Hepatocyte (in vitro differentiated cells): ENCODE measurements at regions not wholly inside any gene's neighbourhood (a gene's known extent, or its start where the extent isn't known, plus 50 kb on each side); places are given as distances from the start of the nearest gene placed in this dataset.

Experiments used
- DNase-seq: peaks from one replicate; pipeline ENCODE4 v3.0.0-alpha.2; 2016; ENCODE audit warnings: low spot score
- H2AFZ ChIP-seq: fragments of 200-600 bp; sonication (generic); 2 replicates; pipeline ENCODE4 v1.6.0; 2016; ENCODE audit warnings: antibody characterized with exemption, mild to moderate bottlenecking
- H3K27ac ChIP-seq: fragments of 200-600 bp; sonication (generic); 2 replicates; pipeline ENCODE4 v1.5.1; 2016; ENCODE audit warnings: mild to moderate bottlenecking
- H3K27me3 ChIP-seq: fragments of 200-600 bp; sonication (generic); 2 replicates; pipeline ENCODE4 v1.6.1; 2016
- H3K36me3 ChIP-seq: fragments of 200-600 bp; sonication (generic); replicated peaks from 2 replicates; pipeline ENCODE4 v1.5.1; 2016; ENCODE audit warnings: low read depth; ENCODE audit not compliant: insufficient read depth
- H3K4me1 ChIP-seq: fragments of 200-600 bp; sonication (generic); 2 replicates; pipeline ENCODE4 v1.5.1; 2016; ENCODE audit warnings: mild to moderate bottlenecking, moderate library complexity; ENCODE audit not compliant: insufficient read depth
- H3K4me2 ChIP-seq: fragments of 200-600 bp; sonication (generic); 2 replicates; pipeline ENCODE4 v1.6.0; 2016
- H3K4me3 ChIP-seq: fragments of 200-600 bp; sonication (generic); 2 replicates; pipeline ENCODE4 v1.5.1; 2016; ENCODE audit warnings: mild to moderate bottlenecking
- H3K79me2 ChIP-seq: fragments of 200-600 bp; sonication (generic); 2 replicates; pipeline ENCODE4 v1.6.0; 2017; ENCODE audit warnings: mild to moderate bottlenecking
- H3K9me2 ChIP-seq: fragments of 200-600 bp; sonication (generic); replicated peaks from 2 replicates; pipeline ENCODE4 v1.6.0; 2017; ENCODE audit warnings: mild to moderate bottlenecking; ENCODE audit not compliant: insufficient read depth
- H3K9me3 ChIP-seq: fragments of 200-600 bp; sonication (generic); 2 replicates; pipeline ENCODE4 v1.5.1; 2016; ENCODE audit warnings: low read depth, mild to moderate bottlenecking
- H4K20me1 ChIP-seq: fragments of 200-600 bp; sonication (generic); 2 replicates; pipeline ENCODE4 v1.6.0; 2016; ENCODE audit warnings: mild to moderate bottlenecking; ENCODE audit not compliant: insufficient read depth, poor library complexity, severe bottlenecking
- CTCF ChIP-seq: fragments of 200-600 bp; sonication (generic); IDR thresholded peaks from 2 replicates; pipeline ENCODE4 v1.5.1; 2016; ENCODE audit warnings: antibody characterized with exemption, mild to moderate bottlenecking; ENCODE audit not compliant: poor library complexity
- EZH2 ChIP-seq: fragments of 200-600 bp; sonication (generic); IDR thresholded peaks from 2 replicates; pipeline ENCODE4 v1.6.1; 2016; ENCODE audit warnings: antibody characterized with exemption, mild to moderate bottlenecking, borderline replicate concordance
- EZH2phosphoT487 ChIP-seq: fragments of 200-600 bp; sonication (generic); IDR thresholded peaks from one replicate; pipeline ENCODE4 v1.6.1; 2018; ENCODE audit warnings: antibody characterized with exemption, mild to moderate bottlenecking, low read depth, moderate library complexity; ENCODE audit not compliant: unreplicated experiment, severe bottlenecking
- WGBS: methylation state at CpG from one replicate; pipeline ENCODE4 v1.1.6; 2016; ENCODE audit warnings: low lambda C conversion rate; ENCODE audit errors: missing lambda C conversion rate; 5-methylcytosine and 5-hydroxymethylcytosine counted together

- Histone ChIP-seq H4K20me1 (no peaks in the 10 kb centered on the region), H3K4me3 (no peak overlapping the region), H3K9me2 (no peaks in the 10 kb centered on the region), H2AFZ (no peak overlapping the region), H3K27ac (no peak overlapping the region), H3K27me3 (no peaks in the 10 kb centered on the region), H3K4me1 (no peaks in the 10 kb centered on the region), H3K36me3 (no peaks in the 10 kb centered on the region), H3K9me3 (no peaks in the 10 kb centered on the region), H3K4me2 (no peak overlapping the region), H3K79me2 (no peaks in the 10 kb centered on the region)
- WGBS, result 80% methylated on average over 2 of the region's 2 CpGs
- TF ChIP-seq EZH2, result no peak
- TF ChIP-seq EZH2phosphoT487, result no peak
- TF ChIP-seq CTCF, result no peak
- DNase-seq, result no peak
Measured at GRCh38 chr4:55020131-55020530, 105.3 kb downstream of the KDR start.

- TF ChIP-seq EZH2phosphoT487, result no peak
- TF ChIP-seq CTCF, result no peak
- TF ChIP-seq EZH2, result no peak
Measured at GRCh38 chr4:55018978-55019377, 106.4 kb downstream of the KDR start.

GRCh38 chr4:55018521-55018920 lies 106.9 kb downstream of the KDR start:
- Histone ChIP-seq H3K9me2 (no peaks in the 10 kb centered on the region), H4K20me1 (no peaks in the 10 kb centered on the region), H3K27ac (peak overlapping the region; percentile 28), H2AFZ (no peak overlapping the region), H3K27me3 (no peaks in the 10 kb centered on the region), H3K4me1 (no peaks in the 10 kb centered on the region), H3K79me2 (no peaks in the 10 kb centered on the region), H3K9me3 (no peaks in the 10 kb centered on the region), H3K4me3 (no peak overlapping the region), H3K4me2 (no peak overlapping the region), H3K36me3 (no peaks in the 10 kb centered on the region)
- TF ChIP-seq EZH2, result no peak
- TF ChIP-seq CTCF, result no peak
- TF ChIP-seq EZH2phosphoT487, result no peak
- 63% methylated on average over 2 of the region's 2 CpGs for WGBS
- DNase-seq, result no peak

More at GRCh38 chr4:55018978-55019377, 106.4 kb downstream of the KDR start:
- H3K4me3 ChIP-seq, result no peak overlapping the region
- peak overlapping the region; percentile 28 for H3K27ac ChIP-seq
- WGBS, result 64% methylated on average over 2 of the region's 2 CpGs
- no peaks in the 10 kb centered on the region for H3K79me2 ChIP-seq
- H3K4me1 ChIP-seq, result no peaks in the 10 kb centered on the region
- no peaks in the 10 kb centered on the region for H3K9me3 ChIP-seq
- no peaks in the 10 kb centered on the region for H4K20me1 ChIP-seq
- DNase-seq, result no peak
- no peaks in the 10 kb centered on the region for H3K27me3 ChIP-seq
- H3K36me3 ChIP-seq, result no peaks in the 10 kb centered on the region
- no peak overlapping the region for H3K4me2 ChIP-seq
- H2AFZ ChIP-seq, result peak overlapping the region; percentile 14
- H3K9me2 ChIP-seq, result no peaks in the 10 kb centered on the region

- Histone ChIP-seq H3K4me3 (no peak overlapping the region), H3K27me3 (no peaks in the 10 kb centered on the region), H3K79me2 (no peaks in the 10 kb centered on the region), H3K9me2 (no peaks in the 10 kb centered on the region), H3K4me1 (no peaks in the 10 kb centered on the region), H3K9me3 (no peaks in the 10 kb centered on the region), H2AFZ (no peak overlapping the region), H3K27ac (no peak overlapping the region), H4K20me1 (no peaks in the 10 kb centered on the region), H3K36me3 (no peaks in the 10 kb centered on the region), H3K4me2 (no peak overlapping the region)
- WGBS, result 81% methylated on average over 4 of the region's 4 CpGs
- DNase-seq, result no peak
- no peak for TF ChIP-seq EZH2phosphoT487
- no peak for TF ChIP-seq EZH2
- no peak for TF ChIP-seq CTCF
Measured at GRCh38 chr4:55017406-55017805, 108.0 kb downstream of the KDR start.
